ENCODE measurements at regions not wholly inside any gene's neighbourhood (a gene's known extent, or its start where the extent isn't known, plus 50 kb on each side); places are given as distances from the start of the nearest gene placed in this dataset.

GRCh38 chr3:22091329-22091728, 340.3 kb upstream of the ZNF385D start:
- CTCF ChIA-PET, result no interaction called here
- POLR2A ChIA-PET, result no interaction called here
- Histone ChIP-seq H3K36me3 (ENCODE audit: control insufficient read depth, insufficient read depth, low read length) (no peaks in the 10 kb centered on the region), H3K4me3 (ENCODE audit: low read depth, low read length) (no peak overlapping the region), H3K27me3 (ENCODE audit: control insufficient read depth, insufficient read depth, low read length) (no peaks in the 10 kb centered on the region)
- no peak for TF ChIP-seq CTCF (IDR thresholded peaks at IDR 0.05; ENCODE audit: insufficient read depth, low read depth, low read length)
- no peak for DNase-seq (ENCODE audit: low read depth)

- no peaks in the 10 kb centered on the region for H3K27me3 ChIP-seq (ENCODE audit: control insufficient read depth, insufficient read depth, low read length)
- ChIA-PET POLR2A (no interaction called here), CTCF (interaction anchor here (1.1 to 1.2 kb wide), 2 partner anchors 9 to 19 kb away, joined by 3 read pairs; no protein-coding TSS in a partner anchor)
- H3K4me3 ChIP-seq (ENCODE audit: low read depth, low read length), result no peak overlapping the region
- no peak for DNase-seq (ENCODE audit: low read depth)
- H3K36me3 ChIP-seq (ENCODE audit: control insufficient read depth, insufficient read depth, low read length), result no peaks in the 10 kb centered on the region
- TF ChIP-seq CTCF (IDR thresholded peaks at IDR 0.05; ENCODE audit: insufficient read depth, low read depth, low read length), result no peak
These were observed 347.0 kb upstream of the ZNF385D start for GRCh38 chr3:22098021-22098420.

GRCh38 chr3:22101351-22101750, 350.3 kb upstream of the ZNF385D start:
- no peaks in the 10 kb centered on the region for H3K36me3 ChIP-seq (ENCODE audit: control insufficient read depth, insufficient read depth, low read length)
- ChIA-PET POLR2A (no interaction called here), CTCF (no interaction called here)
- H3K27me3 ChIP-seq (ENCODE audit: control insufficient read depth, insufficient read depth, low read length), result no peaks in the 10 kb centered on the region
- TF ChIP-seq CTCF (IDR thresholded peaks at IDR 0.05; ENCODE audit: insufficient read depth, low read depth, low read length), result no peak
- H3K4me3 ChIP-seq (ENCODE audit: low read depth, low read length), result no peak overlapping the region
- no peak for DNase-seq (ENCODE audit: low read depth)

GRCh38 chr3:22101811-22102210, 350.8 kb upstream of the ZNF385D start:
- no peaks in the 10 kb centered on the region for H3K36me3 ChIP-seq (ENCODE audit: control insufficient read depth, insufficient read depth, low read length)
- CTCF ChIA-PET, result no interaction called here
- H3K4me3 ChIP-seq (ENCODE audit: low read depth, low read length), result no peak overlapping the region
- POLR2A ChIA-PET, result no interaction called here
- no peak for TF ChIP-seq CTCF (IDR thresholded peaks at IDR 0.05; ENCODE audit: insufficient read depth, low read depth, low read length)
- no peak for DNase-seq (ENCODE audit: low read depth)
- no peaks in the 10 kb centered on the region for H3K27me3 ChIP-seq (ENCODE audit: control insufficient read depth, insufficient read depth, low read length)

- H3K4me3 ChIP-seq (ENCODE audit: low read depth, low read length), result no peak overlapping the region
- no peak for TF ChIP-seq CTCF (IDR thresholded peaks at IDR 0.05; ENCODE audit: insufficient read depth, low read depth, low read length)
- POLR2A ChIA-PET, result no interaction called here
These were observed 352.4 kb upstream of the ZNF385D start for GRCh38 chr3:22103423-22103822.

More at GRCh38 chr3:22103423-22103822, 352.4 kb upstream of the ZNF385D start:
- H3K27me3 ChIP-seq (ENCODE audit: control insufficient read depth, insufficient read depth, low read length), result no peaks in the 10 kb centered on the region
- no peaks in the 10 kb centered on the region for H3K36me3 ChIP-seq (ENCODE audit: control insufficient read depth, insufficient read depth, low read length)
- CTCF ChIA-PET, result no interaction called here
- DNase-seq (ENCODE audit: low read depth), result no peak

All from BJ (cell line).